Lung (tissue), 11 donors: ENCODE measurements at regions not wholly inside any gene's neighbourhood (a gene's known extent, or its start where the extent isn't known, plus 50 kb on each side); places are given as distances from the start of the nearest gene placed in this dataset.

ENCODE experiments used
- ATAC-seq: fragments of 200-7000 bp; cut with Tn5 transposase; one replicate; pipeline ENCODE4 v1.9.1; 2020; ENCODE audit warnings: moderate number of reproducible peaks; ENCODE audit not compliant: insufficient read depth, low FRiP score
- DNase-seq, 3 donors: peaks; one replicate each; pipeline ENCODE4 v3.0.0-alpha.2; 2013 to 2017
- H3K27ac ChIP-seq, 2 donors: one replicate each; pipeline ENCODE4 v1.5.1; 2013; ENCODE audit warnings: mild to moderate bottlenecking in 2 of 2, moderate library complexity in 2 of 2, control low read depth in 1 of 2, inconsistent platforms in 1 of 2, low read depth in 1 of 2, low read length in 1 of 2
- H3K27me3 ChIP-seq, 3 donors: one replicate each; pipeline ENCODE4 v1.5.1; 2013; ENCODE audit warnings: low read length in 2 of 3; ENCODE audit not compliant: control insufficient read depth in 3 of 3, insufficient read depth in 3 of 3
- H3K36me3 ChIP-seq, 4 donors: one replicate each; pipeline ENCODE4 v1.5.1; 2013; ENCODE audit warnings: low read length in 4 of 4, mild to moderate bottlenecking in 1 of 4, moderate library complexity in 1 of 4; ENCODE audit not compliant: control insufficient read depth in 4 of 4, insufficient read depth in 4 of 4
- H3K4me1 ChIP-seq, 5 donors: one replicate each; pipeline ENCODE4 v1.5.1; 2013; ENCODE audit warnings: low read length in 5 of 5, mild to moderate bottlenecking in 2 of 5, moderate library complexity in 1 of 5; ENCODE audit not compliant: control insufficient read depth in 5 of 5, insufficient read depth in 5 of 5
- H3K4me3 ChIP-seq: one replicate; pipeline ENCODE4 v1.5.1; 2013; ENCODE audit warnings: mild to moderate bottlenecking, control low read depth, moderate library complexity
- H3K9ac ChIP-seq, 2 donors: one replicate each; pipeline ENCODE4 v1.5.1; 2013; ENCODE audit warnings: low read length in 2 of 2, control low read depth in 1 of 2; ENCODE audit not compliant: insufficient read depth in 1 of 2
- H3K9me3 ChIP-seq, 4 donors: one replicate each; pipeline ENCODE4 v1.5.1; 2013; ENCODE audit warnings: low read length in 3 of 4, mild to moderate bottlenecking in 1 of 4, moderate library complexity in 1 of 4; ENCODE audit not compliant: control insufficient read depth in 4 of 4, insufficient read depth in 3 of 4
- WGBS, 2 donors: extraction: QIAGEN DNeasy Blood & Tissue Kit; methylation state at CpG; one replicate each; pipeline ENCODE4 v1.1.7; 2013; 5-methylcytosine and 5-hydroxymethylcytosine counted together
- TF ChIP-seq, protein P1 (sequence below): IDR thresholded peaks from 2 replicates; pipeline ENCODE4 v1.5.1; 2012; ENCODE audit warnings: mild to moderate bottlenecking; ENCODE audit errors: control extremely low read depth, extremely low read depth
- donor health status: control.
- donor health status: control.
- donor health status: Bipolar disorder and iron deficiency.
- donor health status: healthy.
- donor health status: DM: yes; HTN: yes; CAD: no.

- DNase-seq = no peak
- ATAC-seq = no peak
- no peaks in the 10 kb centered on the region for H3K27me3 ChIP-seq
- H3K9ac ChIP-seq = no peak overlapping the region
- H3K9me3 ChIP-seq = peaks cover 0 to 1% (median 0%) of the 10 kb centered on the region in 4 donors
- TF ChIP-seq, protein P1, sequence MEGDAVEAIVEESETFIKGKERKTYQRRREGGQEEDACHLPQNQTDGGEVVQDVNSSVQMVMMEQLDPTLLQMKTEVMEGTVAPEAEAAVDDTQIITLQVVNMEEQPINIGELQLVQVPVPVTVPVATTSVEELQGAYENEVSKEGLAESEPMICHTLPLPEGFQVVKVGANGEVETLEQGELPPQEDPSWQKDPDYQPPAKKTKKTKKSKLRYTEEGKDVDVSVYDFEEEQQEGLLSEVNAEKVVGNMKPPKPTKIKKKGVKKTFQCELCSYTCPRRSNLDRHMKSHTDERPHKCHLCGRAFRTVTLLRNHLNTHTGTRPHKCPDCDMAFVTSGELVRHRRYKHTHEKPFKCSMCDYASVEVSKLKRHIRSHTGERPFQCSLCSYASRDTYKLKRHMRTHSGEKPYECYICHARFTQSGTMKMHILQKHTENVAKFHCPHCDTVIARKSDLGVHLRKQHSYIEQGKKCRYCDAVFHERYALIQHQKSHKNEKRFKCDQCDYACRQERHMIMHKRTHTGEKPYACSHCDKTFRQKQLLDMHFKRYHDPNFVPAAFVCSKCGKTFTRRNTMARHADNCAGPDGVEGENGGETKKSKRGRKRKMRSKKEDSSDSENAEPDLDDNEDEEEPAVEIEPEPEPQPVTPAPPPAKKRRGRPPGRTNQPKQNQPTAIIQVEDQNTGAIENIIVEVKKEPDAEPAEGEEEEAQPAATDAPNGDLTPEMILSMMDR = no peak
- H3K4me3 ChIP-seq = no peak overlapping the region
- peaks cover 0 to 4% (median 0%) of the 10 kb centered on the region in 5 donors for H3K4me1 ChIP-seq
- no peak overlapping the region for H3K27ac ChIP-seq
- H3K36me3 ChIP-seq = no peaks in the 10 kb centered on the region
- 86 to 94% methylated on average over 3 of the region's 3 CpGs for WGBS, 2 donors
Measured at GRCh38 chr5:167281925-167282324, 1009.5 kb upstream of the WWC1 start.

DNA sequence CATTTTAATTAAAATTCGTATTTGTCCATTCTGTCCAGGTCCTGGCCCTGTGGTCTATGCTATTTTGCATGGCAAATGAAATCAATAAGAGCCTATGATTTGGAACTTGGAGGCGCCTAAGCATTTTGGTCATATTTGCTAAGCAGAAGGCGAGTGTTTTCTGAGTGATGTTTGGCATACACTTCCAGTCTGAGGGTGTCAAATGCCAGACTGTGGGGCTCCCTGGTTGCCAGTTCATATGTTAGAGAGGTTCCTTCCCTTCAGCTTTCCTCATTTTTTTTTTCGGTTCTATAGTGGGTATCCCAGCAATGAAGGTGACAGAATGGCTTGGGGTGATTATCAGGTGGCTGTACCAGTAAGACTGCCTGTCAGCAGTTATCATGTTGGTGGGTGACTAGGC is 1007.8 kb upstream of the WWC1 start:
- Histone ChIP-seq H3K27ac (no peak overlapping the region), H3K9me3 (peaks cover 0 to 1% (median 0%) of the 10 kb centered on the region in 4 donors), H3K4me1 (peaks cover 0 to 4% (median 0%) of the 10 kb centered on the region in 5 donors), H3K9ac (no peak overlapping the region), H3K36me3 (no peaks in the 10 kb centered on the region), H3K4me3 (no peak overlapping the region), H3K27me3 (no peaks in the 10 kb centered on the region)
- no peak for ATAC-seq
- no peak for DNase-seq
- TF ChIP-seq, protein P1 = no peak
- WGBS, 2 donors = 67 to 78% methylated on average over 4 of the region's 4 CpGs

DNA sequence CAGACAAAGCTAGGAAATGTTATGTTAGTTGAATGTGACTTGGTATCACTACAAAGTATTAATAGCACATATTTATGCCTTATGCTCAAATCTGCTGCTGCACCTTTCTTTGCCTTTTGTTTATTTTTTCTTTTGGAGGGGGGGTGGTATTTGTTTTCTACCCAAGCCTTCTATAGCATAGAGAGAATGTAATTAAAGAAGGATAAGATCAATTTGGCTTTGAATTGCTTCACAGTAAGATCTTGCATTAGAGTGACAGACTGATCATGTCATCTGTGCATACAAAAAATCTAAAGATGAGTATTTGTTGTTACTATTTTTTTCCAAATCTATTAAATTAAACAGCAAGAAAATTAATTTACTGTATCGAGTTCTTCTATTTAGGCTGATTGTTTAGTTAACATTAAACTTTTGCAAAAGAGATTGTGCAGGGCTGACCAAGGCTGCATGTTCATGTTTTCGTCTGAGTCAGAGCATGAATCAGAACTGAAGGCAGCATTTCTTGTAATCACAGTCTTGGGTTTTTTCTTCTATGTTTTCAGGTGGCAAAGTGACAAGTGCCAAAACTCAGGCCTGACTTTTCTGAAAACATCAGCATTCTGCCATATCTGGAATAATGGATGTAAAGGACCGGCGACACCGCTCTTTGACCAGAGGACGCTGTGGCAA is 1007.1 kb upstream of the WWC1 start:
- ATAC-seq = no peak
- Histone ChIP-seq H3K36me3 (no peaks in the 10 kb centered on the region), H3K4me3 (no peak overlapping the region), H3K9ac (no peak overlapping the region), H3K27me3 (no peaks in the 10 kb centered on the region), H3K4me1 (peaks cover 0 to 4% (median 0%) of the 10 kb centered on the region in 5 donors), H3K9me3 (peaks cover 0 to 1% (median 0%) of the 10 kb centered on the region in 4 donors), H3K27ac (no peak overlapping the region)
- WGBS, 2 donors = 89 to 94% methylated on average over 6 of the region's 6 CpGs
- TF ChIP-seq, protein P1 = no peak
- no peak for DNase-seq

- H3K9me3 ChIP-seq = peaks cover 0 to 1% (median 0%) of the 10 kb centered on the region in 4 donors
- no peak for DNase-seq
- no peaks in the 10 kb centered on the region for H3K27me3 ChIP-seq
- TF ChIP-seq, protein P1 = no peak
- H3K27ac ChIP-seq = no peak overlapping the region
- H3K36me3 ChIP-seq = no peaks in the 10 kb centered on the region
- no peak overlapping the region for H3K4me3 ChIP-seq
- H3K4me1 ChIP-seq = peaks cover 0 to 4% (median 0%) of the 10 kb centered on the region in 5 donors
- no peak overlapping the region for H3K9ac ChIP-seq
- WGBS, 2 donors = 66 to 75% methylated on average over 5 of the region's 5 CpGs
- no peak for ATAC-seq
Measured at GRCh38 chr5:167285591-167285990, 1005.9 kb upstream of the WWC1 start.
